IMR-90 (cell line): ENCODE measurements at regions not wholly inside any gene's neighbourhood (a gene's known extent, or its start where the extent isn't known, plus 50 kb on each side); places are given as distances from the start of the nearest gene placed in this dataset.

Source experiments
- ATAC-seq: fragments of 200-7000 bp; cut with Tn5 transposase; 2 replicates; pipeline ENCODE4 v1.9.1; 2020; ENCODE audit warnings: low read depth, mild to moderate bottlenecking, moderate library complexity
- BruUV-seq: library from RNA; stranded (reverse); fragments of 400-500 nt; replicated peaks from 2 replicates; lab custom pipeline; 2021; lab: Mats Ljungman, UMichigan
- CTCF ChIA-PET: fragments of 300-600 bp; formaldehyde crosslinking; extraction: SDS; loops from one replicate; lab custom pipeline; 2021; ENCODE audit warnings: antibody characterized with exemption; lab: Yijun Ruan, JAX
- POLR2A ChIA-PET: fragments of 300-600 bp; sonication (Branson Sonifier 250); formaldehyde crosslinking; loops from one replicate; lab custom pipeline; 2022; ENCODE audit warnings: antibody characterized with exemption; ENCODE audit not compliant: unreplicated experiment; lab: Charles Lee
- DNase-seq: peaks from one replicate; pipeline ENCODE4 v3.0.0; 2013
- H2AFZ ChIP-seq: replicated peaks from 2 replicates; pipeline ENCODE3; 2013; ENCODE audit warnings: low read length, mild to moderate bottlenecking; ENCODE audit not compliant: poor library complexity
- H2AK5ac ChIP-seq: 2 replicates; pipeline ENCODE4 v1.6.1; 2013; ENCODE audit warnings: low read depth, low read length, inconsistent platforms
- H2AK9ac ChIP-seq: replicated peaks from 2 replicates; pipeline ENCODE3; 2013; ENCODE audit warnings: mild to moderate bottlenecking, low read depth, low read length, moderate library complexity; ENCODE audit not compliant: poor library complexity
- H2BK120ac ChIP-seq: 2 replicates; pipeline ENCODE4 v1.6.1; 2013; ENCODE audit warnings: low read depth, low read length, inconsistent platforms
- H2BK15ac ChIP-seq: 3 replicates; pipeline ENCODE4 v1.6.1; 2013; ENCODE audit warnings: low read depth, low read length, inconsistent platforms
- H2BK20ac ChIP-seq: 2 replicates; pipeline ENCODE4 v1.6.1; 2013; ENCODE audit warnings: low read depth, mild to moderate bottlenecking, inconsistent platforms, low read length, moderate library complexity
- H2BK5ac ChIP-seq: 2 replicates; pipeline ENCODE4 v1.6.1; 2013; ENCODE audit warnings: mild to moderate bottlenecking, low read depth, low read length, inconsistent platforms; ENCODE audit not compliant: poor library complexity, severe bottlenecking
- H3K14ac ChIP-seq: replicated peaks from 2 replicates; pipeline ENCODE4 v1.6.1; 2013; ENCODE audit warnings: low read depth, low read length, inconsistent platforms
- H3K18ac ChIP-seq: 2 replicates; pipeline ENCODE4 v1.6.1; 2013; ENCODE audit warnings: low read depth, low read length, control low read depth
- H3K23ac ChIP-seq: 2 replicates; pipeline ENCODE4 v1.6.1; 2013; ENCODE audit warnings: low read depth, low read length, inconsistent platforms
- H3K27ac ChIP-seq: 2 replicates; pipeline ENCODE4 v1.5.1; 2013; ENCODE audit warnings: mild to moderate bottlenecking, control low read depth, low read length; ENCODE audit not compliant: insufficient read depth
- H3K27me3 ChIP-seq: 2 replicates; pipeline ENCODE4 v1.6.1; 2013; ENCODE audit warnings: low read length; ENCODE audit not compliant: control insufficient read depth, insufficient read depth
- H3K36me3 ChIP-seq: 2 replicates; pipeline ENCODE4 v1.6.1; 2013; ENCODE audit warnings: low read length, mixed read lengths; ENCODE audit not compliant: control insufficient read depth, insufficient read depth
- H3K4ac ChIP-seq: 2 replicates; pipeline ENCODE4 v1.6.1; 2013; ENCODE audit warnings: low read depth, low read length, inconsistent platforms
- H3K4me1 ChIP-seq: 2 replicates; pipeline ENCODE4 v1.6.1; 2013; ENCODE audit warnings: low read length, mixed read lengths; ENCODE audit not compliant: control insufficient read depth, insufficient read depth
- H3K4me2 ChIP-seq: 2 replicates; pipeline ENCODE4 v1.6.1; 2013; ENCODE audit warnings: low read depth, mild to moderate bottlenecking, control low read depth, low read length, moderate library complexity
- H3K4me3 ChIP-seq: 2 replicates; pipeline ENCODE4 v1.5.1; 2013; ENCODE audit warnings: low read depth, mild to moderate bottlenecking, control low read depth, low read length, moderate library complexity; ENCODE audit not compliant: insufficient read depth
- H3K56ac ChIP-seq: 2 replicates; pipeline ENCODE4 v1.6.1; 2013; ENCODE audit warnings: low read length, inconsistent platforms; ENCODE audit not compliant: insufficient read depth; ENCODE audit errors: extremely low read depth
- H3K79me1 ChIP-seq, 2 experiments: 2 replicates each; pipeline ENCODE4 v1.6.1; 2013; ENCODE audit warnings: low read length in 2 of 2, inconsistent platforms in 1 of 2, low read depth in 1 of 2
- H3K9ac ChIP-seq: 2 replicates; pipeline ENCODE4 v1.6.1; 2013; ENCODE audit warnings: low read depth, low read length, control low read depth
- H3K9me1 ChIP-seq: 2 replicates; pipeline ENCODE4 v1.6.1; 2013; ENCODE audit warnings: low read length, inconsistent platforms; ENCODE audit not compliant: insufficient read depth
- H3K9me3 ChIP-seq: 2 replicates; pipeline ENCODE4 v1.6.1; 2013; ENCODE audit warnings: low read length; ENCODE audit not compliant: control insufficient read depth, insufficient read depth
- H4K20me1 ChIP-seq: 2 replicates; pipeline ENCODE4 v1.6.1; 2013; ENCODE audit warnings: low read length, inconsistent platforms; ENCODE audit not compliant: insufficient read depth
- H4K5ac ChIP-seq: 2 replicates; pipeline ENCODE4 v1.6.1; 2013; ENCODE audit warnings: mild to moderate bottlenecking, low read depth, low read length, control low read depth
- H4K8ac ChIP-seq, 2 experiments: 2 replicates each; pipeline ENCODE4 v1.6.1; 2013; ENCODE audit warnings: low read depth in 2 of 2, low read length in 2 of 2, control low read depth in 1 of 2, inconsistent platforms in 1 of 2
- H4K91ac ChIP-seq: 2 replicates; pipeline ENCODE4 v1.6.1; 2013; ENCODE audit warnings: low read depth, low read length, inconsistent platforms; ENCODE audit not compliant: insufficient read depth
- ELK1 ChIP-seq: fragments of 150-350 bp; IDR thresholded peaks from 2 replicates; pipeline ENCODE4 v1.6.1; 2016; ENCODE audit warnings: low read depth, mild to moderate bottlenecking, low read length, moderate library complexity, borderline replicate concordance
- FOS ChIP-seq: fragments of 150-350 bp; IDR thresholded peaks from 2 replicates; pipeline ENCODE4 v1.6.1; 2016; ENCODE audit warnings: low read depth, low read length
- WGBS, 2 experiments: methylation state at CpG; one replicate each; pipeline versions ENCODE4 v1.1.5 to v1.1.7; 2013; ENCODE audit warnings: missing lambda C conversion rate in 2 of 2; ENCODE audit not compliant: insufficient read length in 1 of 2; ENCODE audit errors: extremely low coverage in 2 of 2; 5-methylcytosine and 5-hydroxymethylcytosine counted together
- dilution Hi-C: fragments of 300-500 bp; cut with HindIII; formaldehyde crosslinking; loops from one replicate; pipeline ENCODE4 v1.14.3; 2018; ENCODE audit warnings: low sequenced_read_pairs; ENCODE audit not compliant: unreplicated experiment
- in situ Hi-C: fragments of 300-500 bp; cut with MboI; formaldehyde crosslinking; loops from 3 replicates; pipeline ENCODE4 v1.14.3; 2019; ENCODE audit warnings: low sequenced_read_pairs, inconsistent platforms, mixed read lengths
- intact Hi-C: fragments of 100-400 bp; cut with micrococcal nuclease; formaldehyde crosslinking; loops from 2 replicates; pipeline ENCODE4 v1.10.0; 2022

DNA sequence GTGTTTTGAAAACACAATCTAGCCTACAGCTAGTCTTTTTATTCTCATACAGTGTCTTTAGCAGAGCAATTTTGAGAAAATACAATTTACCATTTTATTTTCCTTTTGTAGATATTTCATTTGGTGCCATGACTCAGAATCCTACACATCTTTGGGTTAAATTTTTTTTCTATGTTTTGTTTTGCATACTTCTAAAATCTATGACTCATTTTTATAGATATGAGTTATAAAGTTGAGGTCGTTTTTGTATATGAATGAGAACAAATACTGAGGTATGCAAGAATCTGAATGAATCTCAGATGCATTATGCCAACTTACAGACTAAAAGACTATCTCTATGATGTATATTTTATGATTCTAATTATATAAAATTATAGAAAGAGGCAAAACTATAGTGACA, 206.5 kb upstream of the ANXA10 start:
- ATAC-seq (peak; percentile 32), DNase-seq (peak; percentile 46)
- H3K4me1 ChIP-seq: no peaks in the 10 kb centered on the region
- H2BK20ac ChIP-seq: no peak overlapping the region
- no peaks in the 10 kb centered on the region for H3K9me3 ChIP-seq
- no peak overlapping the region for H3K23ac ChIP-seq
- no peak overlapping the region for H2BK15ac ChIP-seq
- H3K9ac ChIP-seq: no peak overlapping the region
- no peak overlapping the region for H2AK9ac ChIP-seq
- no peak overlapping the region for H3K4ac ChIP-seq
- in situ Hi-C loops: no loop called here
- no peak overlapping the region for H3K4me2 ChIP-seq
- H3K36me3 ChIP-seq: no peaks in the 10 kb centered on the region
- no peaks in the 10 kb centered on the region for H4K20me1 ChIP-seq
- no peak overlapping the region for H2BK120ac ChIP-seq
- CTCF ChIA-PET: interaction anchor here (0.6 kb wide), 1 partner anchor 20 kb away, joined by 4 read pairs; no protein-coding TSS in a partner anchor
- H2BK5ac ChIP-seq: no peak overlapping the region
- intact Hi-C loops: no loop called here
- no peak overlapping the region for H3K18ac ChIP-seq
- no peak overlapping the region for H4K91ac ChIP-seq
- no peak overlapping the region for H3K14ac ChIP-seq
- H3K79me1 ChIP-seq: no peaks in the 10 kb centered on the region
- H3K9me1 ChIP-seq: no peaks in the 10 kb centered on the region
- H3K27ac ChIP-seq: no peak overlapping the region
- dilution Hi-C loops: no loop called here
- no peak overlapping the region for H2AK5ac ChIP-seq
- POLR2A ChIA-PET: no interaction called here
- H4K5ac ChIP-seq: no peak overlapping the region
- H2AFZ ChIP-seq: no peak overlapping the region
- no CpG with 5 or more reads among the region's 1 CpG for WGBS, 2 experiments
- no peaks in the 10 kb centered on the region for H3K27me3 ChIP-seq
- BruUV-seq: no TSS peak
- no peak overlapping the region for H3K4me3 ChIP-seq
- TF ChIP-seq ELK1 (no peak), FOS (peak; percentile 54; the same call in 1 of the 2 replicates)
- no peak overlapping the region for H4K8ac ChIP-seq
- no peak overlapping the region for H3K56ac ChIP-seq
